Lower leg skin (tissue), 3 donors: ENCODE measurements at regions not wholly inside any gene's neighbourhood (a gene's known extent, or its start where the extent isn't known, plus 50 kb on each side); places are given as distances from the start of the nearest gene placed in this dataset.

ENCODE experiments used
- POLR2A ChIP-seq, 2 donors: fragments of 450-650 bp; IDR thresholded peaks; one replicate each; pipeline ENCODE4 v1.6.1; 2016 to 2017; ENCODE audit warnings: antibody characterized with exemption in 2 of 2, mild to moderate bottlenecking in 1 of 2, moderate library complexity in 1 of 2
- TF ChIP-seq, protein P1 (sequence below), 3 donors: fragments of 450-650 bp; IDR thresholded peaks; one replicate each; pipeline ENCODE4 v1.5.1; 2016; ENCODE audit warnings: antibody characterized with exemption in 3 of 3, mild to moderate bottlenecking in 3 of 3, moderate library complexity in 2 of 3

DNA sequence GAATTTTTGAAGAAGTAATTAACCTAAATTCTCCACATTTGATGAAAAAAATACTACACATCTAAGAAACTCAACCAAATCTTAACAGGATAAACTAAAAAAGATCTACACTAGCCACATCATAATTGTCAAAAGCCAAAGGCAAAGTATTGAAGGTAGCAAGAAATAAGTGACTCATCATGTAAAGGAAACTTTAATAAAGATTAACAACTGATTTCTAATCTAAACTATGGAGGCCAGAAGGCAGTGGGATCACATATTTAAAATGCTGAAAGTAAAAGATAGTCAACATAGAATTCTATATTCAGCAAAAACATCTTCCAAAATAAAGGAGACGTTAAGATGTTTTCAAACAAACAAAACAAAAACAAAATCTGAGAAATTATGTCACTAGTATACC, 2002.9 kb downstream of the MAT2B start:
- TF ChIP-seq, protein P1, sequence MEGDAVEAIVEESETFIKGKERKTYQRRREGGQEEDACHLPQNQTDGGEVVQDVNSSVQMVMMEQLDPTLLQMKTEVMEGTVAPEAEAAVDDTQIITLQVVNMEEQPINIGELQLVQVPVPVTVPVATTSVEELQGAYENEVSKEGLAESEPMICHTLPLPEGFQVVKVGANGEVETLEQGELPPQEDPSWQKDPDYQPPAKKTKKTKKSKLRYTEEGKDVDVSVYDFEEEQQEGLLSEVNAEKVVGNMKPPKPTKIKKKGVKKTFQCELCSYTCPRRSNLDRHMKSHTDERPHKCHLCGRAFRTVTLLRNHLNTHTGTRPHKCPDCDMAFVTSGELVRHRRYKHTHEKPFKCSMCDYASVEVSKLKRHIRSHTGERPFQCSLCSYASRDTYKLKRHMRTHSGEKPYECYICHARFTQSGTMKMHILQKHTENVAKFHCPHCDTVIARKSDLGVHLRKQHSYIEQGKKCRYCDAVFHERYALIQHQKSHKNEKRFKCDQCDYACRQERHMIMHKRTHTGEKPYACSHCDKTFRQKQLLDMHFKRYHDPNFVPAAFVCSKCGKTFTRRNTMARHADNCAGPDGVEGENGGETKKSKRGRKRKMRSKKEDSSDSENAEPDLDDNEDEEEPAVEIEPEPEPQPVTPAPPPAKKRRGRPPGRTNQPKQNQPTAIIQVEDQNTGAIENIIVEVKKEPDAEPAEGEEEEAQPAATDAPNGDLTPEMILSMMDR (IDR thresholded peaks at IDR 0.05) = no peak
- no peak for TF ChIP-seq POLR2A (IDR thresholded peaks at IDR 0.05)
